ENCODE measurements at regions not wholly inside any gene's neighbourhood (a gene's known extent, or its start where the extent isn't known, plus 50 kb on each side); places are given as distances from the start of the nearest gene placed in this dataset.

GRCh38 chr10:76759681-76760080 lies 877.9 kb downstream of the KCNMA1 start:
- TF ChIP-seq CTCF (IDR thresholded peaks at IDR 0.05) = no peak
- TF ChIP-seq POLR2A (IDR thresholded peaks at IDR 0.05) = no peak

All from body of pancreas (tissue), 4 donors.